ENCODE measurements at regions not wholly inside any gene's neighbourhood (a gene's known extent, or its start where the extent isn't known, plus 50 kb on each side); places are given as distances from the start of the nearest gene placed in this dataset.

DNA sequence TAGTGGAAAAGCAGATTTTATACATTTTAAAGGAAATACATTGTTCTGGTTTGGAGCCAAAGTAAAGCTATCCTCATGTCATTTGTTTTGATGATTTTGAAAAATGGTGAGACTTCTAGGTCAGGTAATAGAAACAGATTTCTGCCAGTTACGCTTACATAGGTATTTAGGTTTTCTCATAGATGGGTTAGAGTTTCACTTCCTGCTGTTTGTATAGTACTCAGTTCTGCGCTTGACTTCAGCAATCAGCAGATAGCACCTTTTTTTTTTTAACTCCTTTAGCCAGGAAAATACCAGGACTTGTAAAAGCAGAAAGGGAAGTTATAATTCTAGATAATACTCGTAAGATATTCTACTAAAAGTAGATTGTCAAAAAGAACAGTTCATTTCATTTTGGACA, 209.8 kb upstream of the POM121L12 start:
- H3K36me3 ChIP-seq (ENCODE audit: control insufficient read depth in 4 of 4, insufficient read depth in 4 of 4, low read length in 3 of 4): no peaks in the 10 kb centered on the region
- WGBS (ENCODE audit: insufficient coverage): no CpG with 5 or more reads among the region's 3 CpGs
- no peak overlapping the region for H3K4me3 ChIP-seq (ENCODE audit: control insufficient read depth in 1 of 7, extremely low read depth in 1 of 7, insufficient read depth in 4 of 7, low read depth in 2 of 7, low read length in 6 of 7)
- ChIA-PET POLR2A (no interaction called here), CTCF (no interaction called here)
- no peaks in the 10 kb centered on the region for H3K4me1 ChIP-seq (ENCODE audit: control extremely low read depth in 1 of 4, control insufficient read depth in 4 of 4, insufficient read depth in 4 of 4, low read length in 3 of 4)
- no peak overlapping the region for H3K27ac ChIP-seq (ENCODE audit: insufficient read depth in 1 of 2, low read depth in 1 of 2, low read length in 2 of 2, poor library complexity in 1 of 2, severe bottlenecking in 2 of 2)
- DNase-seq: no peak
- no peaks in the 10 kb centered on the region for H3K27me3 ChIP-seq (replicated peaks in 2 of 5; ENCODE audit: control insufficient read depth in 4 of 5, insufficient read depth in 5 of 5, low read length in 4 of 5)
- peaks cover 0 to 6% (median 3%) of the 10 kb centered on the region in 5 experiments for H3K9me3 ChIP-seq (ENCODE audit: control extremely low read depth in 1 of 5, control insufficient read depth in 4 of 5, insufficient read depth in 2 of 5, low read depth in 1 of 5, low read length in 4 of 5)

DNA sequence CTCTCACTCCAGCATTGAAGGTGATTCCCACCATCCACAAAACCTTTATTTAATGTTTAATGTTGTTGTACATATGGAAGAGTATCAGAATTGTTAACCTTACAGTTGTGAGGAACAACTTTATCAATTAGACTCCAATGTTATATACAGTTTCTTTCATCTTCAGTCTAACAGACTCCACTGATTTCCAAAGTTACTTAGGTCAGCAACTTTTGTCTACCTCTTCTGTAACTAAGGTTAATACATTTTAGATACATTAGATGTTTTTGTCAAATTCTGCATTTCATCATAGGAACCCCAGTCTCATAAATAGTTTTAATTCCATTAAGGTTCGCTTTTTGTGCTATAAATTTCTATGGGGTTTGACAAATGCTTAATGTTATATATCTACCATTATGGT, 223.9 kb upstream of the POM121L12 start:
- WGBS (ENCODE audit: insufficient coverage): no CpG with 5 or more reads among the region's 1 CpG
- POLR2A ChIA-PET: no interaction called here

GRCh38 chr7:52799817-52800216, 235.6 kb upstream of the POM121L12 start:
- Histone ChIP-seq H3K9me3 (ENCODE audit: control extremely low read depth in 1 of 5, control insufficient read depth in 4 of 5, insufficient read depth in 2 of 5, low read depth in 1 of 5, low read length in 4 of 5) (no peaks in the 10 kb centered on the region), H3K4me3 (ENCODE audit: control insufficient read depth in 1 of 7, extremely low read depth in 1 of 7, insufficient read depth in 4 of 7, low read depth in 2 of 7, low read length in 6 of 7) (no peak overlapping the region), H3K27me3 (replicated peaks in 2 of 5; ENCODE audit: control insufficient read depth in 4 of 5, insufficient read depth in 5 of 5, low read length in 4 of 5) (no peaks in the 10 kb centered on the region), H3K27ac (ENCODE audit: insufficient read depth in 1 of 2, low read depth in 1 of 2, low read length in 2 of 2, poor library complexity in 1 of 2, severe bottlenecking in 2 of 2) (no peak overlapping the region), H3K4me1 (ENCODE audit: control extremely low read depth in 1 of 4, control insufficient read depth in 4 of 4, insufficient read depth in 4 of 4, low read length in 3 of 4) (no peaks in the 10 kb centered on the region), H3K36me3 (ENCODE audit: control insufficient read depth in 4 of 4, insufficient read depth in 4 of 4, low read length in 3 of 4) (no peaks in the 10 kb centered on the region)
- no peak for DNase-seq
- CTCF ChIA-PET: no interaction called here
- WGBS (ENCODE audit: insufficient coverage): 90% methylated on average over 3 of the region's 9 CpGs
- POLR2A ChIA-PET: no interaction called here

More for the DNA sequence above, 223.9 kb upstream of the POM121L12 start:
- DNase-seq: no peak
- Histone ChIP-seq H3K36me3 (ENCODE audit: control insufficient read depth in 4 of 4, insufficient read depth in 4 of 4, low read length in 3 of 4) (no peaks in the 10 kb centered on the region), H3K27me3 (replicated peaks in 2 of 5; ENCODE audit: control insufficient read depth in 4 of 5, insufficient read depth in 5 of 5, low read length in 4 of 5) (no peaks in the 10 kb centered on the region), H3K27ac (ENCODE audit: insufficient read depth in 1 of 2, low read depth in 1 of 2, low read length in 2 of 2, poor library complexity in 1 of 2, severe bottlenecking in 2 of 2) (no peak overlapping the region), H3K9me3 (ENCODE audit: control extremely low read depth in 1 of 5, control insufficient read depth in 4 of 5, insufficient read depth in 2 of 5, low read depth in 1 of 5, low read length in 4 of 5) (peaks cover 0 to 2% (median 0%) of the 10 kb centered on the region in 5 experiments), H3K4me1 (ENCODE audit: control extremely low read depth in 1 of 4, control insufficient read depth in 4 of 4, insufficient read depth in 4 of 4, low read length in 3 of 4) (no peaks in the 10 kb centered on the region), H3K4me3 (ENCODE audit: control insufficient read depth in 1 of 7, extremely low read depth in 1 of 7, insufficient read depth in 4 of 7, low read depth in 2 of 7, low read length in 6 of 7) (no peak overlapping the region)
- CTCF ChIA-PET: no interaction called here

GRCh38 chr7:52797801-52798200, 237.6 kb upstream of the POM121L12 start:
- Histone ChIP-seq H3K36me3 (ENCODE audit: control insufficient read depth in 4 of 4, insufficient read depth in 4 of 4, low read length in 3 of 4) (no peaks in the 10 kb centered on the region), H3K9me3 (ENCODE audit: control extremely low read depth in 1 of 5, control insufficient read depth in 4 of 5, insufficient read depth in 2 of 5, low read depth in 1 of 5, low read length in 4 of 5) (no peaks in the 10 kb centered on the region), H3K4me3 (ENCODE audit: control insufficient read depth in 1 of 7, extremely low read depth in 1 of 7, insufficient read depth in 4 of 7, low read depth in 2 of 7, low read length in 6 of 7) (no peak overlapping the region), H3K27me3 (replicated peaks in 2 of 5; ENCODE audit: control insufficient read depth in 4 of 5, insufficient read depth in 5 of 5, low read length in 4 of 5) (no peaks in the 10 kb centered on the region), H3K27ac (ENCODE audit: insufficient read depth in 1 of 2, low read depth in 1 of 2, low read length in 2 of 2, poor library complexity in 1 of 2, severe bottlenecking in 2 of 2) (no peak overlapping the region), H3K4me1 (ENCODE audit: control extremely low read depth in 1 of 4, control insufficient read depth in 4 of 4, insufficient read depth in 4 of 4, low read length in 3 of 4) (no peaks in the 10 kb centered on the region)
- POLR2A ChIA-PET: no interaction called here
- no peak for DNase-seq
- WGBS (ENCODE audit: insufficient coverage): 83% methylated on average over 4 of the region's 4 CpGs
- CTCF ChIA-PET: no interaction called here

DNA sequence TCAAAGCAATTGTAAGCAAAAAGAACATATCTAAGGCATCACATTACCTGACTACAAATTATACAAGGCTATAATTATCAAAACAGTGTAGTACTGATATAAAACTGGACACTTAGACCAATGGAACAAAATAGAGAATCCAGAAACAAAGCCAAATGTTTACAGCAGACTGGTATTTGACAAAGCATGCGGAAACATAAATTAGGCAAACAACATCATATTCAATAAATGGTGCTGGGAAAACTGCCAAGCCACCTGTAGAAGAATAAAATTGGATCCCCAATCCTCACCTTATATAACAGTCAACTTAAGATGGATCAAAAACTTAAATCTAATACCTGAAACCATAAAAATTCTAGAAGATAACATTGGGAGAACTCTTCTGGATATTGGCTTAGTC, 240.8 kb upstream of the POM121L12 start:
- Histone ChIP-seq H3K9me3 (ENCODE audit: control extremely low read depth in 1 of 5, control insufficient read depth in 4 of 5, insufficient read depth in 2 of 5, low read depth in 1 of 5, low read length in 4 of 5) (no peaks in the 10 kb centered on the region), H3K27me3 (replicated peaks in 2 of 5; ENCODE audit: control insufficient read depth in 4 of 5, insufficient read depth in 5 of 5, low read length in 4 of 5) (no peaks in the 10 kb centered on the region), H3K4me3 (ENCODE audit: control insufficient read depth in 1 of 7, extremely low read depth in 1 of 7, insufficient read depth in 4 of 7, low read depth in 2 of 7, low read length in 6 of 7) (no peak overlapping the region), H3K27ac (ENCODE audit: insufficient read depth in 1 of 2, low read depth in 1 of 2, low read length in 2 of 2, poor library complexity in 1 of 2, severe bottlenecking in 2 of 2) (no peak overlapping the region), H3K36me3 (ENCODE audit: control insufficient read depth in 4 of 4, insufficient read depth in 4 of 4, low read length in 3 of 4) (no peaks in the 10 kb centered on the region), H3K4me1 (ENCODE audit: control extremely low read depth in 1 of 4, control insufficient read depth in 4 of 4, insufficient read depth in 4 of 4, low read length in 3 of 4) (no peaks in the 10 kb centered on the region)
- ChIA-PET POLR2A (no interaction called here), CTCF (no interaction called here)
- no CpG with 5 or more reads among the region's 1 CpG for WGBS (ENCODE audit: insufficient coverage)
- no peak for DNase-seq

- no CpG with 5 or more reads among the region's 4 CpGs for WGBS (ENCODE audit: insufficient coverage)
- Histone ChIP-seq H3K4me3 (ENCODE audit: control insufficient read depth in 1 of 7, extremely low read depth in 1 of 7, insufficient read depth in 4 of 7, low read depth in 2 of 7, low read length in 6 of 7) (no peak overlapping the region), H3K36me3 (ENCODE audit: control insufficient read depth in 4 of 4, insufficient read depth in 4 of 4, low read length in 3 of 4) (no peaks in the 10 kb centered on the region), H3K27me3 (replicated peaks in 2 of 5; ENCODE audit: control insufficient read depth in 4 of 5, insufficient read depth in 5 of 5, low read length in 4 of 5) (no peaks in the 10 kb centered on the region), H3K4me1 (ENCODE audit: control extremely low read depth in 1 of 4, control insufficient read depth in 4 of 4, insufficient read depth in 4 of 4, low read length in 3 of 4) (no peaks in the 10 kb centered on the region), H3K9me3 (ENCODE audit: control extremely low read depth in 1 of 5, control insufficient read depth in 4 of 5, insufficient read depth in 2 of 5, low read depth in 1 of 5, low read length in 4 of 5) (no peaks in the 10 kb centered on the region), H3K27ac (ENCODE audit: insufficient read depth in 1 of 2, low read depth in 1 of 2, low read length in 2 of 2, poor library complexity in 1 of 2, severe bottlenecking in 2 of 2) (no peak overlapping the region)
- CTCF ChIA-PET: no interaction called here
- no peak for DNase-seq
- POLR2A ChIA-PET: no interaction called here
Measured at GRCh38 chr7:52791176-52791700, 244.2 kb upstream of the POM121L12 start.

- no CpG with 5 or more reads among the region's 3 CpGs for WGBS (ENCODE audit: insufficient coverage)
- Histone ChIP-seq H3K27ac (ENCODE audit: insufficient read depth in 1 of 2, low read depth in 1 of 2, low read length in 2 of 2, poor library complexity in 1 of 2, severe bottlenecking in 2 of 2) (no peak overlapping the region), H3K27me3 (replicated peaks in 2 of 5; ENCODE audit: control insufficient read depth in 4 of 5, insufficient read depth in 5 of 5, low read length in 4 of 5) (no peaks in the 10 kb centered on the region), H3K9me3 (ENCODE audit: control extremely low read depth in 1 of 5, control insufficient read depth in 4 of 5, insufficient read depth in 2 of 5, low read depth in 1 of 5, low read length in 4 of 5) (no peaks in the 10 kb centered on the region), H3K36me3 (ENCODE audit: control insufficient read depth in 4 of 4, insufficient read depth in 4 of 4, low read length in 3 of 4) (no peaks in the 10 kb centered on the region), H3K4me3 (ENCODE audit: control insufficient read depth in 1 of 7, extremely low read depth in 1 of 7, insufficient read depth in 4 of 7, low read depth in 2 of 7, low read length in 6 of 7) (no peak overlapping the region), H3K4me1 (ENCODE audit: control extremely low read depth in 1 of 4, control insufficient read depth in 4 of 4, insufficient read depth in 4 of 4, low read length in 3 of 4) (no peaks in the 10 kb centered on the region)
- ChIA-PET CTCF (interaction anchor here (0.6 kb wide), 1 partner anchor 366 kb away, joined by 3 read pairs; no protein-coding TSS in a partner anchor), POLR2A (no interaction called here)
- DNase-seq: no peak
Measured at GRCh38 chr7:52786174-52786573, 249.3 kb upstream of the POM121L12 start.
